NCI-H2081 treated with DMSO at 0.1 percent for 48 hours (cell line): ENCODE measurements at regions not wholly inside any gene's neighbourhood (a gene's known extent, or its start where the extent isn't known, plus 50 kb on each side); places are given as distances from the start of the nearest gene placed in this dataset.
"Not testable (repeated sequence)": the region's sequence is repeated elsewhere in the genome, so short reads cannot be mapped to it uniquely, and the experiment has no call there.

Experiments
- DNase-seq: peaks from one replicate; lab custom pipeline; 2025; lab: John Stamatoyannopoulos, UW

DNA sequence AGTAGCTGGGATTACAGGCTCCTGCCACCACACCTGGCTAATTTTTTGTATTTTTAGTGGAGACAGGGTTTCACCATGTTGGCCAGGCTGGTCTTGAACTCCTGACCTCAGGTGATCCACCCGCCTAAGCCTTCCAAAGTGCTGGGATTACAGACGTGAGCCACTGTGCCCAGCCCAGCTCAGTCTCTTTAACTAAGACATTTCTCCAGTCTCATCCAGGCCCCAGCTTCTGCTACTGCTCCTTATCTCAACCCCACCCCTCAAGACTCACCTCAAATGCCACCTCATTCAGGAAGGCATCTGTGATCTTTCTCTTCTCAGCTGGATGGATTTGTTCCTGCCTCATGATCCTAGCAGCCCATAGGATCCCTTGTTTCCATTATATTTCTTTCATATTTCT is 85.9 kb upstream of the GRAMD1B start:
- not testable (repeated sequence) for DNase-seq

GRCh38 chr11:123338997-123339752 is 90.9 kb upstream of the GRAMD1B start:
- no peak for DNase-seq

DNA sequence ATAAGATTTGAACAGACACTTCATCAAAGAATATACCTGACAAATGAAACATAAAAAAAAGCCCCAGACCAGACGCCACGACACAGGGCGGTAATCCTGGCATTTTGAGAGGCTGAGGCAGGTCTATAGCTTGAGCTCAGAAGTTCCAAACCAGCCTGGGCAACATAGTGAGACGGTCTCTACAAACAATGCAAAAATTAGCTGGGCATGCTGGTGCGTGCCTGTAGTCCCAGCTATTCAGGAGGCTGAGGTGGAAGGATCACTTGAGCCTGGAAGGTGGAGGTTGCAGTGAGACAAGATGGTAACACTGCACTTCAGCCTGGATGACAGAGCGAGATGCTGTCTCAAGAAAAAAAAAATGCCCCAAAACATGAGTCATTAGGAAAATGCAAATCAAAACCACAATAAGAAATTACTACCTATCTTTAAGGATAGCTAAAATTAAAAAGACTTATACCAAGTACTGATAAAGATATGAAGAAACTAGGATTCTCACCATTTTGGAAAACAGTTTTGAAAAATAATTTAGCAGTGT is 91.7 kb upstream of the GRAMD1B start:
- DNase-seq = no peak

- no peak for DNase-seq
Measured at GRCh38 chr11:123334925-123335324, 95.1 kb upstream of the GRAMD1B start.

GRCh38 chr11:123332577-123332976 is 97.5 kb upstream of the GRAMD1B start:
- DNase-seq = not testable (repeated sequence)

- DNase-seq = no peak
Measured at GRCh38 chr11:123330948-123331347, 99.1 kb upstream of the GRAMD1B start.

DNA sequence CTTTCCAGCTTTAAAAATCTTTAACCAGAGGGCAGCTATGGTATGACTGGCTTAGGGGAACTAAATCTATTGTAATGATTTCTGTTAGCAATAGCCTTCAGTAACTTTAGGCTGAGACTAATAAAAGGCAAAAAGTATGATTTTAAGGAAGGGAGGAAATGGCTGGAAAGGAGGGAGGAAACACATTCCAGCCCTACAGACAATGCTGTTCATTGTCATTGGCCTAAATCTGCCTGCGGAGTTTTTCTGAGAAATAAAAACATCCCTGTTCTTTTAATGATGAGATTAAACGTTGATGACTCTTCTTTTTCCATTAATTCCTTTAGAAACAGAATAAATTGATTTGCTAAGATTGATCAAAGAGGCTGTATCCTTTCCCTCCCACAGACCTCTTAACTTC is 99.6 kb upstream of the GRAMD1B start:
- no peak for DNase-seq

GRCh38 chr11:123330071-123330470 is 100.0 kb upstream of the GRAMD1B start:
- no peak for DNase-seq

- DNase-seq = no peak
Measured at GRCh38 chr11:123328281-123328867, 101.7 kb upstream of the GRAMD1B start.

- DNase-seq = no peak
Measured at GRCh38 chr11:123325533-123325932, 104.5 kb upstream of the GRAMD1B start.

DNA sequence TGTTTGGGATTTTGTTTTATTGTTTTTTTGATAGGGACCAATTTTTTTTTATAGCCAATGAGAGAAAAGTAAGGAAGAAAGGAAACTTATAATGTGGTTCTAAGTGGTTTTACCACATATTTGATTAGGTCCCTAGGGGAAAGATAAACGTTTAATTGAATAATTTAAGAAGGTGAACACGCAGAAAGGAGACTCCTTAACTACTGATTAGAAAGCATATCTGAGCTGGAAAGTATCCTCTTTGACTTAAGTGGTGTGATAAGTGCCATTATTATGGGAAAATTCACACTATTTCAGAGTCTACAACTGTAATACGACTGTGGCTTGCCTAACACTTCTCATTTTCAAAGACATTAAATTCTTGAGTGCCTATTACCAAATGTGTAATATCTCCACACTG is 106.5 kb upstream of the GRAMD1B start:
- DNase-seq = no peak

DNA sequence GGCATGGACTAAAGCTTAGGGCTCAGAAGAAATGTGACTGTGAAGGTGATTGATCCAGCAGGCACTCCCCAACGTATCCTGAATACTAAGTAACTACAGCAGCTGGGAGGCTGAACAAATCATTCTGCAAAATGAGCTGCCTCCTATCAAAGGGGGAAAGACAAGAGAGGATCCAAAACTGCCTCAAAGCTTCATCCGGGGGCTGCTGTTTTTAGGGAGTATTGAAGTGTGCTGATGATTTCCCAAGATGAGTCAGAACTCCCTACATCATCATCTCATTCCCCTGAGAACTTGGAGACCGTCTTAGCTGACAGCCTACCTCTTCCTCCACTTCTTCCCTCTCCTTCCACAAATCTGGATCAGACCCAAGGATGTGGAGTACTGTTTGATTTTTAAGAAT is 108.4 kb upstream of the GRAMD1B start:
- DNase-seq = no peak

- DNase-seq = no peak
Measured at GRCh38 chr11:123318623-123319022, 111.4 kb upstream of the GRAMD1B start.

DNA sequence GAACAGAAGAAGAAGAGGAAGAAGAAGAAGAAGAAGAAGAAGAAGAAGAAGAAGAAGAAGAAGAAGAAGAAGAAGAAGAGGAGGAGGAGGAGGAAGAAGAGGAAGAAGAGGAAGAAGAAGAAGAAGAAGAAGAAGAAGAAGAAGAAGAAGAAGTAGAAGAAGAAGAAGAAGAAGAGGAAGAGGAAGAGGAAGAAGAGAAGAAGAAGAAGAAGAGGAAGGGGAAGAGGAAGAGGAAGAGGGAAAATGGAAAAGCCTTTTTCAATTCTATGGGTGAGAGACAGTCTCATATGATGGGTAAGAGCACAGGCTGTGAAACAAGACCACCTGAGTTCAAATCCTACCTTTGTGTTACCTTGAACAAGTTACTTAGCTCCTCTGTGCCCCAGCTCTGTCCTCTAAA is 111.9 kb upstream of the GRAMD1B start:
- DNase-seq = not testable (repeated sequence)

GRCh38 chr11:123316003-123316402 is 114.1 kb upstream of the GRAMD1B start:
- no peak for DNase-seq

- no peak for DNase-seq
Measured at GRCh38 chr11:123314972-123315371, 115.1 kb upstream of the GRAMD1B start.

DNA sequence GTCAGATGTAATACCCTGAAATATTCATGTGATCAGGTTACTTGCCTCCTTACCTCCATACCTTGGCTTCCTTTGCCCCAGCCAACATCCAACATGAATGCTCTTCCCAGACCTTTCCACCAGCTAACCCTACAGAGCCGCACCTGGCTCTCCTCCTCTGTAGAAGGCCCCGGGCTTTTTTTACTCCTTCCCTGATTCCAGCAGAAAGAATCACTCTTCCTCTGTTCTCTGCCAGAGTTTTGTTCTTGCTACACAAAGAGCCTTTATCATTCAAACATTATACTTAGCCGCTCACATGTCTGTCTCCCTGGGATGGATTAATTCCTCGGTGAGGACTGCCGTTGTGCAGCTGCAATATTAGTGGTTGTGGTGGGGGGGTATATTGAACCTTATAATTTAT is 116.8 kb upstream of the GRAMD1B start:
- no peak for DNase-seq

- DNase-seq = no peak
Measured at GRCh38 chr11:123308077-123308476, 113.0 kb upstream of the CLMP start.

DNA sequence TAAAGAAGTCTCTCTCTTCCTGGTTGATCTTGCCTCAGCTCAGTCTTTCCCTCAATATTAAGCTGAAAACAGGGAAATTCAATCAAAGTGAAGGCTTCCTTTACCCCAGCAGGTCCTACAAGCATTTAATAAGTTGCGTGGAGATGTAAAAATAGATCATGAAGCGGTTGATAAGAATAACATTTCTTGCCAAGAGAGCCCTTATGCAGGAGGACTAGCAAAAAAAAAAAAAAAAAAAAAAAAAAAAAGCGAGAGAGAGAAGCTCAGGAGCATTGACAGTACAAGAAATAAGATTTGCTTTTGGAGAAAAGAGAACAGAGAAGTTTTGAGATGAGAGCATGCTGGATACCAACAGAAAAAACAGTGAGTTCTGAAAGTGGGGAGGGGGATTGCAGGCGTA is 112.2 kb upstream of the CLMP start:
- no peak for DNase-seq

GRCh38 chr11:123306531-123306930 is 111.5 kb upstream of the CLMP start:
- DNase-seq = no peak

DNA sequence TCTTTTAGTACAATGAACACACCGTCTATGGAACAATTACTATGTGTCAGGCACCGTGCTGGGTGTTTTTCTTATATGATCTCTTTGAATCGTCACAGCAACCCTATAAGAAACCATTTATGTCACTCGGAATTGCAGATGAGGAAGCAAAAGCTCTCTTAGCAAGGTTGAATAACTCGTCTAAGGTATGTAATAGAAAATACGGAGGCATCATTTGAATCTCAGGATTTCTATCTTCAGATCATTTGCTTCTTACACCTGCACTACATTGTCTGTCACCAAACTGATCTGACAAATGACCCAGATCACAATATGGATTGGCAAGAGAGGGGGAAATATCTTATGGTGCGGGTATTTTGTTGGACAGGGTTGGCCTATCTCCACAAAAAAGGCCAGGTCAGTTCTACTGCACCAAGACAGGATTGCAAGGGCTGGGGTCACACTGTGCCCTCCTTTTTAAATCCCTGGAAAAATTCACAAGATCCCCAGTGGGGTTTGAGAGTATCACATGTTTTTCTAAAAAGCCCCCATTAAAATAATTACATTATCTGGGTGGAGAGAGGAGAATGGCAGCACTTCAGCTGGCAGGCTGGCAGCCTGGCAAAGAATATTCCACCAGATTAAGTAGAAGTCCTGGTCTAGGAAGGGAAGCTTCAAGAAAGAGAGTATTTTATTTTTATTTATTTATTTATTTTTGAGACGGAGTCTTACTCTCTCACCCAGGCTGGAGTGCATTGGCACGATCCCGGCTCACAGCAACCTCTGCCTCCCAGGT is 110.7 kb upstream of the CLMP start:
- no peak for DNase-seq

GRCh38 chr11:123304828-123305466 is 109.9 kb upstream of the CLMP start:
- DNase-seq = no peak
